PFSK-1 (cell line): ENCODE measurements at regions not wholly inside any gene's neighbourhood (a gene's known extent, or its start where the extent isn't known, plus 50 kb on each side); places are given as distances from the start of the nearest gene placed in this dataset.

Experiments
- FOXP2 ChIP-seq: optimal IDR thresholded peaks from 2 replicates; pipeline ENCODE3; 2011; ENCODE audit warnings: borderline replicate concordance, control low read depth, inconsistent platforms; ENCODE audit not compliant: insufficient read depth; ENCODE audit errors: extremely low read length, extremely low read depth
- POLR2AphosphoS5 ChIP-seq: IDR thresholded peaks from 2 replicates; pipeline ENCODE4 v1.6.1; 2012; ENCODE audit warnings: low read depth, mild to moderate bottlenecking, control low read depth, low read length, moderate library complexity
- REST ChIP-seq, 2 experiments: IDR thresholded peaks; 2 replicates each; pipeline versions ENCODE4 v1.6.1 to v1.8.0; 2011 to 2012; ENCODE audit warnings: low read depth in 2 of 2, low read length in 2 of 2, control low read depth in 1 of 2, inconsistent platforms in 1 of 2, mild to moderate bottlenecking in 1 of 2, moderate library complexity in 1 of 2; ENCODE audit not compliant: insufficient read depth in 1 of 2
- SIN3A ChIP-seq: IDR thresholded peaks from 2 replicates; pipeline ENCODE4 v1.6.1; 2012; ENCODE audit warnings: mild to moderate bottlenecking, low read length, moderate library complexity, borderline replicate concordance; ENCODE audit not compliant: insufficient read depth
- TAF1 ChIP-seq: IDR thresholded peaks from 2 replicates; pipeline ENCODE4 v1.6.1; 2012; ENCODE audit warnings: low read length, control low read depth, borderline replicate concordance; ENCODE audit not compliant: insufficient read depth

- TF ChIP-seq FOXP2 (no peak), TAF1 (no peak), POLR2AphosphoS5 (no peak), SIN3A (no peak), REST (IDR thresholded peaks at IDR 0.05; ENCODE audit: insufficient read depth in 1 of 2, low read depth in 2 of 2, low read length in 2 of 2) (no peak)
Measured at GRCh38 chr15:38895326-38896255, 331.0 kb upstream of the RASGRP1 start.

GRCh38 chr15:38896647-38897046 is 332.0 kb upstream of the RASGRP1 start:
- no peak for TF ChIP-seq REST (IDR thresholded peaks at IDR 0.05; ENCODE audit: insufficient read depth in 1 of 2, low read depth in 2 of 2, low read length in 2 of 2)
- no peak for TF ChIP-seq FOXP2
- TF ChIP-seq POLR2AphosphoS5 = no peak
- TF ChIP-seq SIN3A = no peak
- TF ChIP-seq TAF1 = no peak

GRCh38 chr15:38897551-38897950 is 332.9 kb upstream of the RASGRP1 start:
- TF ChIP-seq REST (IDR thresholded peaks at IDR 0.05; ENCODE audit: insufficient read depth in 1 of 2, low read depth in 2 of 2, low read length in 2 of 2) (no peak), TAF1 (no peak), POLR2AphosphoS5 (no peak), SIN3A (no peak), FOXP2 (no peak)

GRCh38 chr15:38898236-38898635 is 333.6 kb upstream of the RASGRP1 start:
- TF ChIP-seq SIN3A (no peak), FOXP2 (no peak), TAF1 (no peak), REST (IDR thresholded peaks at IDR 0.05; ENCODE audit: insufficient read depth in 1 of 2, low read depth in 2 of 2, low read length in 2 of 2) (no peak), POLR2AphosphoS5 (no peak)
